PC-3 (cell line): ENCODE measurements at regions not wholly inside any gene's neighbourhood (a gene's known extent, or its start where the extent isn't known, plus 50 kb on each side); places are given as distances from the start of the nearest gene placed in this dataset.
A peak's percentile ranks its signal among the peaks of the same experiment; 100 is the strongest.

ENCODE experiments used
- ATAC-seq: fragments of 200-7000 bp; cut with Tn5 transposase; 2 replicates; pipeline ENCODE4 v1.9.1; 2020; ENCODE audit warnings: mild to moderate bottlenecking, moderate library complexity
- BruUV-seq: library from RNA; stranded (reverse); fragments of 400-500 nt; replicated peaks from 2 replicates; lab custom pipeline; 2021; lab: Mats Ljungman, UMichigan
- CTCF ChIA-PET: fragments of 300-600 bp; sonication (Branson Sonifier 250); formaldehyde crosslinking; loops from one replicate; lab custom pipeline; 2022; ENCODE audit warnings: antibody characterized with exemption; lab: Charles Lee
- POLR2A ChIA-PET: fragments of 300-600 bp; sonication (Branson Sonifier 250); formaldehyde crosslinking; loops from one replicate; lab custom pipeline; 2022; ENCODE audit warnings: antibody characterized with exemption; ENCODE audit not compliant: unreplicated experiment; lab: Charles Lee
- DNase-seq: peaks from one replicate; pipeline ENCODE4 v3.0.0-alpha.2; 2015
- H2AFZ ChIP-seq: fragments of 300-600 bp; sonication (generic); 2 replicates; pipeline ENCODE4 v1.6.0; 2016; ENCODE audit warnings: antibody characterized with exemption, low read length
- H3F3A ChIP-seq: fragments of 300-600 bp; sonication (generic); one replicate; pipeline ENCODE4 v1.6.0; 2017; ENCODE audit warnings: antibody characterized with exemption, low read length, control low read depth, mild to moderate bottlenecking; ENCODE audit not compliant: unreplicated experiment
- H3K27ac ChIP-seq: fragments of 300-600 bp; sonication (generic); 2 replicates; pipeline ENCODE4 v1.5.1; 2016; ENCODE audit warnings: mild to moderate bottlenecking, low read length
- H3K27me3 ChIP-seq: fragments of 300-600 bp; sonication (generic); 2 replicates; pipeline ENCODE4 v1.6.1; 2016; ENCODE audit warnings: low read length, mixed read lengths
- H3K36me3 ChIP-seq: fragments of 300-600 bp; sonication (generic); 2 replicates; pipeline ENCODE4 v1.6.1; 2016; ENCODE audit warnings: low read depth, mixed run types, low read length, mixed read lengths
- H3K4me1 ChIP-seq: fragments of 300-600 bp; sonication (generic); 2 replicates; pipeline ENCODE4 v1.5.1; 2016; ENCODE audit warnings: low read length; ENCODE audit not compliant: insufficient read depth
- H3K4me2 ChIP-seq: fragments of 300-600 bp; sonication (generic); 2 replicates; pipeline ENCODE4 v1.6.0; 2016; ENCODE audit warnings: low read length
- H3K4me3 ChIP-seq: fragments of 300-600 bp; sonication (generic); 2 replicates; pipeline ENCODE4 v1.5.1; 2016; ENCODE audit warnings: mild to moderate bottlenecking, low read length, mixed read lengths
- H3K79me2 ChIP-seq: fragments of 300-600 bp; sonication (generic); 2 replicates; pipeline ENCODE4 v1.6.1; 2017; ENCODE audit warnings: low read length, mixed read lengths
- H3K9ac ChIP-seq: fragments of 300-600 bp; sonication (generic); 2 replicates; pipeline ENCODE4 v1.6.0; 2016; ENCODE audit warnings: mild to moderate bottlenecking, low read length
- H3K9me2 ChIP-seq: fragments of 300-600 bp; sonication (generic); replicated peaks from 2 replicates; pipeline ENCODE4 v1.6.1; 2016; ENCODE audit warnings: mixed run types, low read length, mixed read lengths
- H3K9me3 ChIP-seq: fragments of 300-600 bp; sonication (generic); 2 replicates; pipeline ENCODE4 v1.6.1; 2016; ENCODE audit warnings: low read length, mixed read lengths
- H4K20me1 ChIP-seq: fragments of 300-600 bp; sonication (generic); 2 replicates; pipeline ENCODE4 v1.6.1; 2016; ENCODE audit warnings: low read length, mixed read lengths
- CTCF ChIP-seq: fragments of 300-600 bp; sonication (generic); conservative IDR thresholded peaks from 2 replicates; pipeline ENCODE4 v1.5.1; 2017; ENCODE audit warnings: antibody characterized with exemption, low read depth, mild to moderate bottlenecking, low read length
- EZH2 ChIP-seq: fragments of 300-600 bp; sonication (generic); IDR thresholded peaks from one replicate; pipeline ENCODE4 v1.6.1; 2017; ENCODE audit warnings: antibody characterized with exemption, mild to moderate bottlenecking, low read length; ENCODE audit not compliant: unreplicated experiment
- EZH2phosphoT487 ChIP-seq: fragments of 300-600 bp; sonication (generic); IDR thresholded peaks from 2 replicates; pipeline ENCODE4 v1.6.1; 2018; ENCODE audit warnings: mild to moderate bottlenecking, antibody characterized with exemption, low read length, borderline replicate concordance
- intact Hi-C: fragments of 100-400 bp; cut with micrococcal nuclease; formaldehyde crosslinking; loops from 2 replicates; pipeline ENCODE4 v1.9.0; 2023

DNA sequence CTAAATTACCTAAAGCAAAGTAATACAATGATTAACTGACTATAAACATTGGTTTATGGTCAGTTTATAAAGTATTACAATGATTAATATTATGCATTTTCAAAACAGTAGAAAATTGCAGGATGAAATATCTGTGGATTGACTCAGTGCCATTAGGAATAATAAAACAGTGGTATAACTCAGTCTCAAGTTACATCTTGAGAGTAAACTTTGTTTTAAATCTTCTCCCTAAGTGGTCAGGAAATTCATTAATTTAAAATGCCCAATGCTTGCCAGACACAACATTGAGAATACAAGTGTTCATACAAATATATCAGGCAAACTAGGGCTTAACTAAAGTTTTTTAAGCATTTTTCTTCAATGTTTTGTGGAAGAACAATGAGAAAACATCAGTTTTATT, 257.8 kb downstream of the ETV1 start:
- Histone ChIP-seq H3K9me2 (no peaks in the 10 kb centered on the region), H3K27ac (no peak overlapping the region), H3K4me2 (no peak overlapping the region), H3K4me1 (peaks cover 10% of the 10 kb centered on the region; the same call in 1 of the 2 replicates), H3K4me3 (no peak overlapping the region), H3K36me3 (no peaks in the 10 kb centered on the region), H4K20me1 (no peaks in the 10 kb centered on the region), H3F3A (no peaks in the 10 kb centered on the region), H3K27me3 (no peaks in the 10 kb centered on the region), H2AFZ (no peak overlapping the region), H3K9ac (no peak overlapping the region), H3K79me2 (no peaks in the 10 kb centered on the region), H3K9me3 (0 out of 2 replicates have a peak, but pooled peaks cover 3% of the 10 kb centered on the region)
- ChIA-PET POLR2A (no interaction called here), CTCF (no interaction called here)
- peak; percentile 67 for ATAC-seq
- no TSS peak for BruUV-seq
- no peak for TF ChIP-seq EZH2
- no peak for TF ChIP-seq CTCF
- TF ChIP-seq EZH2phosphoT487 = no peak
- intact Hi-C loops = no loop called here
- peak; percentile 26 for DNase-seq

GRCh38 chr7:13737563-13737962, 251.9 kb downstream of the ETV1 start:
- no peak overlapping the region for H3K4me3 ChIP-seq
- H4K20me1 ChIP-seq = no peaks in the 10 kb centered on the region
- no peak overlapping the region for H3K9ac ChIP-seq
- H3K36me3 ChIP-seq = no peaks in the 10 kb centered on the region
- H3K9me2 ChIP-seq = no peaks in the 10 kb centered on the region
- TF ChIP-seq EZH2 (no peak), EZH2phosphoT487 (no peak), CTCF (no peak)
- ATAC-seq (no peak), DNase-seq (no peak)
- no peaks in the 10 kb centered on the region for H3K79me2 ChIP-seq
- POLR2A ChIA-PET = no interaction called here
- H2AFZ ChIP-seq = no peak overlapping the region
- no TSS peak for BruUV-seq
- H3K27me3 ChIP-seq = no peaks in the 10 kb centered on the region
- H3K4me1 ChIP-seq = peaks cover 15% of the 10 kb centered on the region
- intact Hi-C loops = no loop called here
- H3K27ac ChIP-seq = no peak overlapping the region
- CTCF ChIA-PET = no interaction called here
- no peaks in the 10 kb centered on the region for H3F3A ChIP-seq
- no peak overlapping the region for H3K4me2 ChIP-seq
- no peaks in the 10 kb centered on the region for H3K9me3 ChIP-seq

- peak; percentile 85 for ATAC-seq
Observed at GRCh38 chr7:13742126-13742525, 247.3 kb downstream of the ETV1 start.

More at GRCh38 chr7:13742126-13742525, 247.3 kb downstream of the ETV1 start:
- peak; percentile 90 for DNase-seq
- no peaks in the 10 kb centered on the region for H4K20me1 ChIP-seq
- no TSS peak for BruUV-seq
- H2AFZ ChIP-seq = 0 out of 2 replicates have a peak overlapping the region, but pooled peaks have one; percentile 10
- intact Hi-C loops = loop anchor here (1.0 to 10.0 kb wide), 9 partner anchors 37 to 943 kb away; partner anchors contain the start of gene ETV1
- no peaks in the 10 kb centered on the region for H3K27me3 ChIP-seq
- no peaks in the 10 kb centered on the region for H3K36me3 ChIP-seq
- H3K4me2 ChIP-seq = peak overlapping the region; percentile 35
- H3K27ac ChIP-seq = peak overlapping the region; percentile 56
- H3K9me2 ChIP-seq = no peaks in the 10 kb centered on the region
- peaks cover 24% of the 10 kb centered on the region for H3K4me1 ChIP-seq
- no peak for TF ChIP-seq EZH2phosphoT487
- TF ChIP-seq EZH2 = no peak
- no peak for TF ChIP-seq CTCF
- POLR2A ChIA-PET = interaction anchor here (0.6 kb wide), 1 partner anchor 251 kb away, joined by 5 read pairs; no protein-coding TSS in a partner anchor
- no peaks in the 10 kb centered on the region for H3K9me3 ChIP-seq
- no peaks in the 10 kb centered on the region for H3F3A ChIP-seq
- peak overlapping the region; percentile 21; the same call in 1 of the 2 replicates for H3K9ac ChIP-seq
- no peaks in the 10 kb centered on the region for H3K79me2 ChIP-seq
- CTCF ChIA-PET = interaction anchor here (1.1 to 1.6 kb wide), 2 partner anchors 108 to 460 kb away, joined by 3 to 5 read pairs; no protein-coding TSS in a partner anchor
- no peak overlapping the region for H3K4me3 ChIP-seq
